Kidney epithelial cell (primary cell): ENCODE measurements at regions not wholly inside any gene's neighbourhood (a gene's known extent, or its start where the extent isn't known, plus 50 kb on each side); places are given as distances from the start of the nearest gene placed in this dataset.

Experiments used
- DNase-seq: peaks from one replicate; pipeline ENCODE4 v3.0.0-alpha.2; 2010; ENCODE audit warnings: low read depth
- H3K27me3 ChIP-seq: 2 replicates; pipeline ENCODE4 v1.6.0; 2011; ENCODE audit warnings: low read length; ENCODE audit not compliant: control insufficient read depth, insufficient read depth
- H3K36me3 ChIP-seq: 2 replicates; pipeline ENCODE4 v1.5.1; 2011; ENCODE audit warnings: low read length; ENCODE audit not compliant: control insufficient read depth, insufficient read depth
- H3K4me3 ChIP-seq: 2 replicates; pipeline ENCODE4 v1.5.1; 2011; ENCODE audit warnings: low read depth, mild to moderate bottlenecking, control low read depth, low read length
- TF ChIP-seq, protein P1 (sequence below): IDR thresholded peaks from 2 replicates; pipeline ENCODE4 v1.5.1; 2011; ENCODE audit warnings: mild to moderate bottlenecking, moderate library complexity, low read length, control low read depth, inconsistent platforms; ENCODE audit not compliant: insufficient read depth, poor library complexity, severe bottlenecking

DNA sequence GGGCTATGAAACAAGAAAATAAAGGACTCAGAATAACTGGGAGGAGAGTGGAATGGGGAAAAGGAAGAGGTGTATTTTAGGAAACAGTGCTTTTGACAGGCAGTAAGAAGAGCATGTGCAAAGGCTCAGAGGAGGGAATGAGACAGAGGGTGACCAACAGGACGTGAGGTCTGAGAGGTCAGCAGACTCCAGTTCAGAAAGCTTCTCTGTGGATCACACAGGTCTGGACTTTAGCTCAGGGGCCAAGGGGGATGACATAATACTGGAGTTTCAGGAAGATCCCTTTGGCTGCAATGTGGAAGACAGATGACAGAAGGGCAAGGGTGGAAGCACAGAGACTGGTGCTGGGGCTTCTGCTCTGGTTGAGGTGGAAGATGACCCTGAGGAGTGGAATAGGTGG lies 489.9 kb upstream of the CDH5 start:
- no peaks in the 10 kb centered on the region for H3K27me3 ChIP-seq
- no peaks in the 10 kb centered on the region for H3K36me3 ChIP-seq
- TF ChIP-seq, protein P1, sequence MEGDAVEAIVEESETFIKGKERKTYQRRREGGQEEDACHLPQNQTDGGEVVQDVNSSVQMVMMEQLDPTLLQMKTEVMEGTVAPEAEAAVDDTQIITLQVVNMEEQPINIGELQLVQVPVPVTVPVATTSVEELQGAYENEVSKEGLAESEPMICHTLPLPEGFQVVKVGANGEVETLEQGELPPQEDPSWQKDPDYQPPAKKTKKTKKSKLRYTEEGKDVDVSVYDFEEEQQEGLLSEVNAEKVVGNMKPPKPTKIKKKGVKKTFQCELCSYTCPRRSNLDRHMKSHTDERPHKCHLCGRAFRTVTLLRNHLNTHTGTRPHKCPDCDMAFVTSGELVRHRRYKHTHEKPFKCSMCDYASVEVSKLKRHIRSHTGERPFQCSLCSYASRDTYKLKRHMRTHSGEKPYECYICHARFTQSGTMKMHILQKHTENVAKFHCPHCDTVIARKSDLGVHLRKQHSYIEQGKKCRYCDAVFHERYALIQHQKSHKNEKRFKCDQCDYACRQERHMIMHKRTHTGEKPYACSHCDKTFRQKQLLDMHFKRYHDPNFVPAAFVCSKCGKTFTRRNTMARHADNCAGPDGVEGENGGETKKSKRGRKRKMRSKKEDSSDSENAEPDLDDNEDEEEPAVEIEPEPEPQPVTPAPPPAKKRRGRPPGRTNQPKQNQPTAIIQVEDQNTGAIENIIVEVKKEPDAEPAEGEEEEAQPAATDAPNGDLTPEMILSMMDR: no peak
- DNase-seq: no peak
- no peak overlapping the region for H3K4me3 ChIP-seq

DNA sequence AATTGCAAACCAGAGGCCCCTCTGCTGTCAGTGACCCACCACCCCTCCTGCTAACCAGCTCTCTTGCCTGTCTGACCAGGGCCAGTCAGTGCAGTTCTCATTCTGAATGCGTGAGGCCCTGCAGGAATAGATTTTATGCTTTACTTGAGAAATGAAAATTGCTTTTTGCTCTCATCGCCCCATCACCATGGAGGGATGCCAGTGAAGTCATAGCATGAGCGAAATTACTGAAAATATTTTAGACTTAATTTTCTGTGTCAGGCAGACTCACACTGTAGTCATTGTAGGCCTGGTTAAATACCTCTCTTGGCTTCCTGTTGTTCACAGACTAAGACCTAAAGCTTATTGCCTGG lies 490.5 kb upstream of the CDH5 start:
- no peaks in the 10 kb centered on the region for H3K36me3 ChIP-seq
- no peak for DNase-seq
- TF ChIP-seq, protein P1: no peak
- no peaks in the 10 kb centered on the region for H3K27me3 ChIP-seq
- H3K4me3 ChIP-seq: no peak overlapping the region

DNA sequence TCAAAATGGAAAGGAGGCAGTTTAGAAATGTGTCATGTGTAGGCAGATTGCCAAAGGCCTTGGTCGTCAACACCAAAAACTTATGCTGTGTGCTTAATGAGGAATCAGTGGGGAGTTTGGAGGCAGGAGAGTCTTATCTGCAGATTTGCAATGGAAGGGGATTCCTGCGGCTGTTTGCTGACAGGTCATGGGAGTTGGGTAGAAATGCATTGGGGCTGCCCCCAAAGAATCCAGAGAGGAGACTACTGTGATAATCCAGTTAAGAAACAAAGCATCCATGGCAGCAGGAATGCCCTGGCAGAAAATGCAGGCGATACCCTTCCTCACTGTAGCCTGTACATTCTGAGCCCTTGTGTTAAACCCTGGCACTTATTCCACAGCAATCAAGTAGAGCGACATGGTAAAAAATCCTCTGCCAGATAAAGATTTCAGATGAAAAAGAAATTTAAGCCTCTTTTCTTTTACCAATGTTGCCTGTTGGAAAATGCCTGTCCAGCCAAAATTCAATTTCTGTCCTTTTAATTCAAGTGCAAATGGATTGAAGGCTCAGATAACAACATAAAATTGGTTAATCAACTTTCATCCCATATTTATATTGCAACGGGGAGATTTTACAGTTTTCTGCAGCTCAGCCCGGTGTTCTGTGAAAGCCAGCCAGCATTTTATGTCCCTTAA lies 491.0 kb upstream of the CDH5 start:
- TF ChIP-seq, protein P1: no peak
- DNase-seq: no peak
- Histone ChIP-seq H3K36me3 (no peaks in the 10 kb centered on the region), H3K4me3 (no peak overlapping the region), H3K27me3 (no peaks in the 10 kb centered on the region)

DNA sequence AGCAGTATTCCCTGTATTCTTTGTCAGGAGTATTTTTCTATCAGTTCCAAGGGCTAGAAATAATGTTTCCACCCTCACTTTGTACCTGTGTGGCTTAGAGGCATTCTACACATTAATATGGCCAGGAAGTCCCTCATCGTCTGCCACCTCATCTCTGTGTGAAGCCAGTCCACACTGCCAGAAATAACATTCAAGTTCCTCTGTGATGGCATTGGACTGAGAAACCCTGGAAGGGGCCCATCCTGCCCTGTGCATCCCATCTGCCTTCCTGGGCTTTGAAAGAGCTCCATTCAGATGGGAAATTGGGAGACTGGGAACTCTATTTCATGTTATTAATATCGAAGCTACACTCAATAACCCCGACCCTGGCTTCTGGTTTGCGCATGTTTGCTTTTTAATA lies 497.2 kb upstream of the CDH5 start:
- TF ChIP-seq, protein P1: no peak
- Histone ChIP-seq H3K4me3 (no peak overlapping the region), H3K27me3 (no peaks in the 10 kb centered on the region), H3K36me3 (no peaks in the 10 kb centered on the region)
- DNase-seq: no peak

DNA sequence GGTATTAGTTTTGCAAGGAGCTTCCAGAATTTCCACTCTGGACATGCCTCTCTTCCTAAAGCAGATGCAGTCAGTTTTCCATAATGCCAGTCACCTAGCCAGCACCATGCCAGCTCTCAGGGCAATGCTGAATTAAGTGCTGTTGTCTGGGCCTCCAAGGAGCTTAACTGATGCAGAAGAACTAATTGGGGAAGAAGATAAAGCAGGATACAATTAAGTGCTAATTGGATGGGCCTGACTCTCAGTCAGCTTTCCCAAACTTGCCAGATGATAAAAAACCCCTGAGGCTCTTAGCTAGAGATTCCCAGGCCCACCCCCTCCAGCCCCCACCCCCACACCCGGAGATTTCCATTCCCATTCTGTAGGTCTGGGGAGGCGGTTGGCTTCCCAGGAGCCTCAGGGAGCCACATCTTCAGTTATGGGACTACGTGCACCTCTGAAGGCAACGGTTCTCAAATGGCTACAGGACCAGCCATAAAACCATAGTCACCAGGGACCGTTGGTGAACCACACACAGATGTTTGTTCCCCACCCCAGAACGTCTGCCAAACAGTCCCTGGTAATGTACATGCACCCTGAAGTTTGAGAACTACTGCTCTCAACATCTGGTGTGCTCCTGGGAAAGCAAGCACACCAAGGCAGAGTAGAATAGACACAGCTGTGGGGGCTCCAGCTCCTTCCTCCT lies 499.1 kb upstream of the CDH5 start:
- Histone ChIP-seq H3K36me3 (no peaks in the 10 kb centered on the region), H3K27me3 (no peaks in the 10 kb centered on the region), H3K4me3 (no peak overlapping the region)
- no peak for DNase-seq
- TF ChIP-seq, protein P1: no peak

DNA sequence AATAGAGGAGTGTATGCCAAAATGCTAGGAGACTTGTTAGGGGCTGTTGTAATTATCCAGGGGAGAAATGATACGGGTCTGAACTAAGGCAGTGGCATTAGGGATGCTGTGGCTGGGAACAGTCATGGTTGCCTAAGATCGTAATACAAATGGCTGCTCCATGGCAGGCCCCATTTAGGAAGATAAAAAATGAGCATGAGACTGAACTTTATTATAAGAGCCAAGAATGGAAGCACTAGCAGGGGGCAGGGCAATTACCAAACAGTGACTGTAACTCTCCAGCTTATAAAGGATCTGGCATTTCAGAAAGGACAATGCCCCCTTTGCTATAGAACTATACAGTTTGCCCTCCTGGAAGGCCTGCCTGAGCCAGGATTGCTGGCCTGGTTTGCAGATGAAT lies 503.3 kb upstream of the CDH5 start:
- H3K4me3 ChIP-seq: no peak overlapping the region
- TF ChIP-seq, protein P1: no peak
- no peaks in the 10 kb centered on the region for H3K36me3 ChIP-seq
- DNase-seq: no peak
- no peaks in the 10 kb centered on the region for H3K27me3 ChIP-seq
